Neuronal stem cell (in vitro differentiated cells): ENCODE measurements at regions not wholly inside any gene's neighbourhood (a gene's known extent, or its start where the extent isn't known, plus 50 kb on each side); places are given as distances from the start of the nearest gene placed in this dataset.
A peak's percentile ranks its signal among the peaks of the same experiment; 100 is the strongest.

Experiments used
- DNase-seq: peaks from one replicate; pipeline ENCODE4 v3.0.0-alpha.2; 2013; ENCODE audit warnings: low spot score
- H2AFZ ChIP-seq: one replicate; pipeline ENCODE4 v1.6.1; 2013; ENCODE audit warnings: mild to moderate bottlenecking, low read length, inconsistent platforms
- H2AK5ac ChIP-seq: 2 replicates; pipeline ENCODE4 v1.6.1; 2013; ENCODE audit warnings: low read depth, mild to moderate bottlenecking, inconsistent platforms, low read length, moderate library complexity, mixed read lengths
- H2BK120ac ChIP-seq: 2 replicates; pipeline ENCODE4 v1.6.1; 2013; ENCODE audit warnings: low read depth, mild to moderate bottlenecking, inconsistent platforms, low read length, moderate library complexity, mixed read lengths
- H2BK12ac ChIP-seq: one replicate; pipeline ENCODE4 v1.6.1; 2013; ENCODE audit warnings: low read length, inconsistent platforms
- H2BK15ac ChIP-seq: 2 replicates; pipeline ENCODE4 v1.6.1; 2013; ENCODE audit warnings: mild to moderate bottlenecking, low read length, inconsistent platforms, mixed read lengths
- H2BK5ac ChIP-seq: one replicate; pipeline ENCODE4 v1.6.1; 2013; ENCODE audit warnings: inconsistent platforms, mild to moderate bottlenecking, low read length, moderate library complexity
- H3K14ac ChIP-seq: one replicate; pipeline ENCODE4 v1.6.1; 2013; ENCODE audit warnings: low read length, inconsistent platforms
- H3K18ac ChIP-seq: 2 replicates; pipeline ENCODE4 v1.6.1; 2013; ENCODE audit warnings: low read length, inconsistent platforms
- H3K23ac ChIP-seq: 2 replicates; pipeline ENCODE4 v1.6.1; 2013; ENCODE audit warnings: low read depth, mild to moderate bottlenecking, mixed read lengths, low read length, inconsistent platforms; ENCODE audit not compliant: poor library complexity
- H3K27ac ChIP-seq: replicated peaks from 3 replicates; pipeline ENCODE4 v1.5.1; 2013; ENCODE audit warnings: low read length, inconsistent platforms
- H3K27me3 ChIP-seq, 3 experiments: 2 replicates each; pipeline ENCODE4 v1.6.1; 2013; ENCODE audit warnings: low read length in 3 of 3, mild to moderate bottlenecking in 2 of 3, inconsistent platforms in 1 of 3, low read depth in 1 of 3, mixed read lengths in 1 of 3, moderate library complexity in 1 of 3; ENCODE audit not compliant: control insufficient read depth in 3 of 3, insufficient read depth in 3 of 3
- H3K36me3 ChIP-seq, 2 donors: replicated peaks in 1 of 2; 2 replicates each; pipeline ENCODE4 v1.6.1; 2013; ENCODE audit warnings: low read length in 2 of 2; ENCODE audit not compliant: control insufficient read depth in 2 of 2, insufficient read depth in 2 of 2
- H3K4ac ChIP-seq: 2 replicates; pipeline ENCODE4 v1.6.1; 2013; ENCODE audit warnings: inconsistent platforms, mild to moderate bottlenecking, low read length, moderate library complexity
- H3K4me1 ChIP-seq, 2 donors: 1 replicate in 1 of 2; 2 replicates in 1 of 2; pipeline ENCODE4 v1.6.1; 2013; ENCODE audit warnings: low read length in 2 of 2, low read depth in 1 of 2; ENCODE audit not compliant: control insufficient read depth in 2 of 2, insufficient read depth in 1 of 2
- H3K4me2 ChIP-seq: one replicate; pipeline ENCODE4 v1.6.1; 2013; ENCODE audit warnings: mild to moderate bottlenecking, low read length, inconsistent platforms; ENCODE audit not compliant: insufficient read depth, poor library complexity, severe bottlenecking
- H3K4me3 ChIP-seq, 2 donors: 2 replicates each; pipeline ENCODE4 v1.5.1; 2013; ENCODE audit warnings: low read length in 2 of 2, mild to moderate bottlenecking in 2 of 2, inconsistent platforms in 1 of 2, moderate library complexity in 1 of 2
- H3K79me1 ChIP-seq: one replicate; pipeline ENCODE4 v1.6.1; 2013; ENCODE audit warnings: low read depth, mild to moderate bottlenecking, inconsistent platforms, low read length, moderate library complexity
- H3K9ac ChIP-seq: one replicate; pipeline ENCODE4 v1.6.1; 2013; ENCODE audit warnings: mild to moderate bottlenecking, low read depth, low read length, inconsistent platforms; ENCODE audit not compliant: poor library complexity
- H3K9me3 ChIP-seq, 2 donors: replicated peaks in 1 of 2; 2 replicates each; pipeline versions ENCODE3 to v1.6.1; 2013; ENCODE audit warnings: low read length in 2 of 2, mild to moderate bottlenecking in 2 of 2, inconsistent platforms in 1 of 2, low read depth in 1 of 2, mixed read lengths in 1 of 2, moderate library complexity in 1 of 2; ENCODE audit not compliant: control insufficient read depth in 2 of 2, insufficient read depth in 1 of 2
- H4K8ac ChIP-seq: one replicate; pipeline ENCODE4 v1.6.1; 2013; ENCODE audit warnings: low read depth, mild to moderate bottlenecking, inconsistent platforms, low read length, moderate library complexity
- H4K91ac ChIP-seq: one replicate; pipeline ENCODE4 v1.6.1; 2013; ENCODE audit warnings: low read length, low read depth, mild to moderate bottlenecking, inconsistent platforms; ENCODE audit not compliant: poor library complexity
- WGBS, 2 donors: extraction: QIAGEN DNeasy Blood & Tissue Kit; methylation state at CpG; one replicate each; pipeline ENCODE4 v1.1.7; 2013; ENCODE audit warnings: missing lambda C conversion rate in 2 of 2, mixed read lengths in 1 of 2; ENCODE audit not compliant: insufficient read length in 2 of 2, insufficient replicate concordance in 1 of 2; ENCODE audit errors: extremely low coverage in 2 of 2; 5-methylcytosine and 5-hydroxymethylcytosine counted together

GRCh38 chr4:111821342-111821741 is 323.9 kb upstream of the FAM241A start:
- H2AK5ac ChIP-seq = no peak overlapping the region
- no peak for DNase-seq
- no peaks in the 10 kb centered on the region for H3K79me1 ChIP-seq
- H3K14ac ChIP-seq = no peak overlapping the region
- H2BK15ac ChIP-seq = no peak overlapping the region
- no peak overlapping the region for H3K9ac ChIP-seq
- H2BK120ac ChIP-seq = no peak overlapping the region
- H3K4me2 ChIP-seq = no peak overlapping the region
- no peak overlapping the region for H2BK5ac ChIP-seq
- no peaks in the 10 kb centered on the region for H3K9me3 ChIP-seq
- H3K18ac ChIP-seq = no peak overlapping the region
- H3K27ac ChIP-seq = no peak overlapping the region
- H3K36me3 ChIP-seq = no peaks in the 10 kb centered on the region
- no peak overlapping the region for H4K91ac ChIP-seq
- H3K23ac ChIP-seq = no peak overlapping the region
- no peak overlapping the region for H4K8ac ChIP-seq
- H2BK12ac ChIP-seq = no peak overlapping the region
- H3K4ac ChIP-seq = no peak overlapping the region
- H3K4me1 ChIP-seq = no peaks in the 10 kb centered on the region
- H3K27me3 ChIP-seq = no peaks in the 10 kb centered on the region
- no peak overlapping the region for H2AFZ ChIP-seq
- no peak overlapping the region for H3K4me3 ChIP-seq

GRCh38 chr4:111836601-111837000 is 308.7 kb upstream of the FAM241A start:
- Histone ChIP-seq H2AK5ac (no peak overlapping the region), H2BK5ac (no peak overlapping the region), H3K23ac (no peak overlapping the region), H2BK12ac (no peak overlapping the region), H3K18ac (peak overlapping the region; percentile 15), H3K4me2 (no peak overlapping the region), H3K27ac (no peak overlapping the region), H2BK15ac (no peak overlapping the region), H3K9me3 (no peaks in the 10 kb centered on the region), H3K9ac (no peak overlapping the region), H3K4me3 (peak overlapping the region in 1 of 2 donors; percentile 64), H4K91ac (no peak overlapping the region), H3K27me3 (no peaks in the 10 kb centered on the region), H3K14ac (no peak overlapping the region), H4K8ac (no peak overlapping the region), H3K4ac (no peak overlapping the region), H2AFZ (no peak overlapping the region), H2BK120ac (no peak overlapping the region), H3K36me3 (no peaks in the 10 kb centered on the region), H3K79me1 (no peaks in the 10 kb centered on the region), H3K4me1 (peaks cover 0 to 6% of the 10 kb centered on the region in 2 donors)
- WGBS, 2 donors = no CpG with 5 or more reads among the region's 3 CpGs
- no peak for DNase-seq

- Histone ChIP-seq H3K14ac (no peak overlapping the region), H3K27ac (no peak overlapping the region), H2BK12ac (no peak overlapping the region), H3K4me3 (no peak overlapping the region), H2BK5ac (no peak overlapping the region), H3K18ac (no peak overlapping the region), H3K4me1 (peaks cover 0 to 6% of the 10 kb centered on the region in 2 donors), H3K9ac (no peak overlapping the region), H3K4me2 (no peak overlapping the region), H3K36me3 (no peaks in the 10 kb centered on the region), H3K23ac (no peak overlapping the region), H4K8ac (no peak overlapping the region), H3K9me3 (no peaks in the 10 kb centered on the region), H3K79me1 (no peaks in the 10 kb centered on the region), H2BK120ac (no peak overlapping the region), H3K27me3 (no peaks in the 10 kb centered on the region), H2AFZ (no peak overlapping the region), H2BK15ac (no peak overlapping the region), H3K4ac (no peak overlapping the region), H4K91ac (no peak overlapping the region), H2AK5ac (no peak overlapping the region)
- no CpG with 5 or more reads among the region's 2 CpGs for WGBS, 2 donors
- no peak for DNase-seq
Observed at GRCh38 chr4:111837761-111838160, 307.5 kb upstream of the FAM241A start.

GRCh38 chr4:111838406-111838930 is 306.8 kb upstream of the FAM241A start:
- H4K91ac ChIP-seq = no peak overlapping the region
- no peak overlapping the region for H3K4me2 ChIP-seq
- no peak overlapping the region for H2BK120ac ChIP-seq
- H3K9ac ChIP-seq = no peak overlapping the region
- no peak for DNase-seq
- no CpG with 5 or more reads among the region's 4 CpGs for WGBS, 2 donors
- no peak overlapping the region for H2BK12ac ChIP-seq
- H3K23ac ChIP-seq = no peak overlapping the region
- no peak overlapping the region for H3K27ac ChIP-seq
- no peaks in the 10 kb centered on the region for H3K36me3 ChIP-seq
- no peak overlapping the region for H3K4me3 ChIP-seq
- no peak overlapping the region for H2BK15ac ChIP-seq
- no peak overlapping the region for H3K14ac ChIP-seq
- no peak overlapping the region for H2BK5ac ChIP-seq
- H2AK5ac ChIP-seq = no peak overlapping the region
- no peak overlapping the region for H2AFZ ChIP-seq
- no peak overlapping the region for H4K8ac ChIP-seq
- peaks cover 0 to 6% of the 10 kb centered on the region in 2 donors for H3K4me1 ChIP-seq
- H3K4ac ChIP-seq = no peak overlapping the region
- no peaks in the 10 kb centered on the region for H3K79me1 ChIP-seq
- no peak overlapping the region for H3K18ac ChIP-seq
- H3K9me3 ChIP-seq = no peaks in the 10 kb centered on the region
- no peaks in the 10 kb centered on the region for H3K27me3 ChIP-seq
